ENCODE measurements at regions not wholly inside any gene's neighbourhood (a gene's known extent, or its start where the extent isn't known, plus 50 kb on each side); places are given as distances from the start of the nearest gene placed in this dataset.

GRCh38 chr3:3551981-3552380 is 247.2 kb upstream of the LRRN1 start:
- no peak for TF ChIP-seq CTCF (conservative IDR thresholded peaks at IDR 0.05)
- no peak for TF ChIP-seq ZFX (IDR thresholded peaks at IDR 0.05)

Data from C4-2B (cell line).